ENCODE measurements at regions not wholly inside any gene's neighbourhood (a gene's known extent, or its start where the extent isn't known, plus 50 kb on each side); places are given as distances from the start of the nearest gene placed in this dataset.

- intact Hi-C loops (cut with DNase I) = no loop called here
- Histone ChIP-seq H3K9me3 (peaks cover 5% of the 10 kb centered on the region), H3K4me3 (no peak overlapping the region), H3K36me3 (no peaks in the 10 kb centered on the region), H3K4me1 (no peaks in the 10 kb centered on the region), H3K27me3 (ENCODE audit: low read depth) (no peaks in the 10 kb centered on the region), H3K27ac (no peak overlapping the region)
- DNase-seq = no peak
- ATAC-seq = no peak
- TF ChIP-seq CTCF (IDR thresholded peaks at IDR 0.05) = no peak
Observed at GRCh38 chr6:105713474-105714118, 310.7 kb upstream of the PREP start.

GRCh38 chr6:105711216-105711615, 308.3 kb upstream of the PREP start:
- Histone ChIP-seq H3K36me3 (no peaks in the 10 kb centered on the region), H3K4me3 (no peak overlapping the region), H3K9me3 (peaks cover 5% of the 10 kb centered on the region), H3K27ac (no peak overlapping the region), H3K27me3 (ENCODE audit: low read depth) (no peaks in the 10 kb centered on the region), H3K4me1 (no peaks in the 10 kb centered on the region)
- ATAC-seq = no peak
- intact Hi-C loops (cut with DNase I) = no loop called here
- TF ChIP-seq CTCF (IDR thresholded peaks at IDR 0.05) = no peak
- no peak for DNase-seq

- H3K4me3 ChIP-seq = no peak overlapping the region
- no peak for TF ChIP-seq CTCF (IDR thresholded peaks at IDR 0.05)
- no peaks in the 10 kb centered on the region for H3K36me3 ChIP-seq
- H3K9me3 ChIP-seq = no peaks in the 10 kb centered on the region
- intact Hi-C loops (cut with DNase I) = no loop called here
- no peaks in the 10 kb centered on the region for H3K4me1 ChIP-seq
- no peaks in the 10 kb centered on the region for H3K27me3 ChIP-seq (ENCODE audit: low read depth)
- no peak overlapping the region for H3K27ac ChIP-seq
- ATAC-seq = no peak
- DNase-seq = no peak
Observed at GRCh38 chr6:105705608-105706007, 302.7 kb upstream of the PREP start.

- Histone ChIP-seq H3K4me1 (no peaks in the 10 kb centered on the region), H3K27ac (no peak overlapping the region), H3K27me3 (ENCODE audit: low read depth) (no peaks in the 10 kb centered on the region), H3K36me3 (no peaks in the 10 kb centered on the region), H3K9me3 (no peaks in the 10 kb centered on the region), H3K4me3 (no peak overlapping the region)
- no peak for TF ChIP-seq CTCF (IDR thresholded peaks at IDR 0.05)
- intact Hi-C loops (cut with DNase I) = no loop called here
- ATAC-seq (no peak), DNase-seq (no peak)
Observed at GRCh38 chr6:105695461-105695860, 292.6 kb upstream of the PREP start.

- ATAC-seq (no peak), DNase-seq (no peak)
- Histone ChIP-seq H3K4me3 (no peak overlapping the region), H3K9me3 (no peaks in the 10 kb centered on the region), H3K4me1 (no peaks in the 10 kb centered on the region), H3K27me3 (ENCODE audit: low read depth) (no peaks in the 10 kb centered on the region), H3K36me3 (no peaks in the 10 kb centered on the region), H3K27ac (no peak overlapping the region)
- intact Hi-C loops (cut with DNase I) = no loop called here
- TF ChIP-seq CTCF (IDR thresholded peaks at IDR 0.05) = no peak
Observed at GRCh38 chr6:105692613-105693215, 289.8 kb upstream of the PREP start.

Measured in lower lobe of right lung (tissue), 2 donors.